ENCODE measurements at regions not wholly inside any gene's neighbourhood (a gene's known extent, or its start where the extent isn't known, plus 50 kb on each side); places are given as distances from the start of the nearest gene placed in this dataset.

- H3K27me3 ChIP-seq (ENCODE audit: low read depth), result peaks cover 76% of the 10 kb centered on the region
- H3K4me3 ChIP-seq, result no peak overlapping the region
- H3K4me1 ChIP-seq, result no peaks in the 10 kb centered on the region
- H3K27ac ChIP-seq (replicated peaks), result no peak overlapping the region
- no peaks in the 10 kb centered on the region for H3K9me3 ChIP-seq (replicated peaks)
- intact Hi-C loops (cut with micrococcal nuclease), result no loop called here
- no peak for DNase-seq
- TF ChIP-seq CTCF (IDR thresholded peaks at IDR 0.05; ENCODE audit: borderline replicate concordance), result no peak
- H3K36me3 ChIP-seq, result no peaks in the 10 kb centered on the region
Observed at GRCh38 chr12:130063866-130064265, 98.4 kb upstream of the FZD10 start.

GRCh38 chr12:130064999-130065398, 97.3 kb upstream of the FZD10 start:
- intact Hi-C loops (cut with micrococcal nuclease), result no loop called here
- Histone ChIP-seq H3K36me3 (no peaks in the 10 kb centered on the region), H3K4me3 (no peak overlapping the region), H3K27me3 (ENCODE audit: low read depth) (peaks cover 65% of the 10 kb centered on the region), H3K9me3 (replicated peaks) (no peaks in the 10 kb centered on the region), H3K27ac (replicated peaks) (no peak overlapping the region), H3K4me1 (no peaks in the 10 kb centered on the region)
- no peak for TF ChIP-seq CTCF (IDR thresholded peaks at IDR 0.05; ENCODE audit: borderline replicate concordance)
- no peak for DNase-seq

DNA sequence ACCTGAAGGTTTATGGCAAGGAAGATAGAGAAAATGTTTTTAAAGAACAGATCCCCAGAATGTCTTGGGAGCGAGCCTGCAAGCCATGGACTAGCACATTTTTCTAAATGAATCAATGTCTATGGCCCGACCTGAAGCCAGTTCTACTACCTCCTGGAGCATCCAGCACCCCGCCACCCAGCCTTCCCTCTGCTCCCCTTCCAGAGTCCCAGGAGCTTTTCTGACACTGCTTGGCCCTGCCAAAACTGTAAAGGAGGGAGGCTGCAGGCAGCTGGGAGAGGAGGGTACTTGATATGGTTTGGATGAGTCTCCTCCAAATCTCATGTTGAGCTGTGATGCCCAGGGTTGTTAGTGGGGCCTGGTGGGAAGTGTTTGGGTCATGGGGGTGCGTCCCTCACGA, 95.5 kb upstream of the FZD10 start:
- H3K4me1 ChIP-seq, result no peaks in the 10 kb centered on the region
- intact Hi-C loops (cut with micrococcal nuclease), result no loop called here
- no peaks in the 10 kb centered on the region for H3K36me3 ChIP-seq
- no peak overlapping the region for H3K27ac ChIP-seq (replicated peaks)
- peaks cover 54% of the 10 kb centered on the region for H3K27me3 ChIP-seq (ENCODE audit: low read depth)
- DNase-seq, result no peak
- TF ChIP-seq CTCF (IDR thresholded peaks at IDR 0.05; ENCODE audit: borderline replicate concordance), result no peak
- no peaks in the 10 kb centered on the region for H3K9me3 ChIP-seq (replicated peaks)
- no peak overlapping the region for H3K4me3 ChIP-seq

DNA sequence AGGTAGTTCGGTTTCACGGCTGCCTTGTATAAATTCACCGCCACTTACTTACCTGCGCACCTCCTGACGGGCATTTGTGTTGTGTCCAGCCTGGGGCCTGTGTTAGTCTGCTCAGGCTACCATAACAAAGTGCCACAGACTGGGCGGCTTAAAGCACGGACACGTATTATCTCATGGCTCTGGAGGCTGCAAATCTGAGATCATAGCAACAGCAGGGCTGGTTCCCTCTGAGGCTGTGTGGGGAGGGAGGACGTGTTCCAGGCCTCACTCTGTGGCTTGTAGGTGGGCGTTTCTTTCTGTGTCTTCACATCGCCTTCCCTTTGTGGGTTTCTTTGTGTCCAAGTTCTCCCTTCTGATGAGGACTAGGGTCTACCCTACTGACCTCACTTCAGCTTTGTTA, 93.5 kb upstream of the FZD10 start:
- no peak overlapping the region for H3K27ac ChIP-seq (replicated peaks)

DNA sequence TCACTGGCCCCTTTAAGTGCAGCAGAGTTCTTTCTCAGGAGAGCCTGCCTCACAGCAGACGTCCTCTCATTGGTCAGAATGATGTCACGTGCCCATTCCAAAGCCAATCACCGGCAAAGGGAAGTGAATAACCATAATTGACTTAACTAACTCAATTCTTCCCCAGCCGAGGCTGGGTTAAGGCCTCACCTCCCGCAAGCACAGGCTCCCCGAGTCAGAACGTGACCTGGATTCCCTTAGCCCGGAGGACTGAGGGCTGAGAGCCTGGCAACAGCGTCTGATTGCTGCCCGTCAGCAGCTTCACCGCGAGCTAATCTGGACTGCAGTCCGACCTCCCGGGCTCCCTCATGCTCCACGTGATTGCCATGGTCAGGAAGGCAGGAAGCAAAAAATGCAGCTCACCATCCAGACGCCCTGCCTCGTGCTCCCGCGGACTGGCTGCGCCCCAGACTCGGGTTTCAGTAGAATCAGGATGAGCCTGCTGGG, 92.1 kb upstream of the FZD10 start:
- Histone ChIP-seq H3K4me3 (peak overlapping the region; percentile 34), H3K36me3 (no peaks in the 10 kb centered on the region), H3K27ac (replicated peaks) (no peak overlapping the region), H3K4me1 (no peaks in the 10 kb centered on the region), H3K27me3 (ENCODE audit: low read depth) (peaks cover 58% of the 10 kb centered on the region), H3K9me3 (replicated peaks) (no peaks in the 10 kb centered on the region)
- no peak for TF ChIP-seq CTCF (IDR thresholded peaks at IDR 0.05; ENCODE audit: borderline replicate concordance)
- intact Hi-C loops (cut with micrococcal nuclease), result no loop called here
- DNase-seq, result no peak

More for the DNA sequence above, 93.5 kb upstream of the FZD10 start:
- Histone ChIP-seq H3K4me3 (no peak overlapping the region), H3K9me3 (replicated peaks) (no peaks in the 10 kb centered on the region), H3K36me3 (no peaks in the 10 kb centered on the region), H3K4me1 (no peaks in the 10 kb centered on the region), H3K27me3 (ENCODE audit: low read depth) (peaks cover 58% of the 10 kb centered on the region)
- intact Hi-C loops (cut with micrococcal nuclease), result no loop called here
- DNase-seq, result no peak
- no peak for TF ChIP-seq CTCF (IDR thresholded peaks at IDR 0.05; ENCODE audit: borderline replicate concordance)

GRCh38 chr12:130073721-130074120, 88.5 kb upstream of the FZD10 start:
- H3K27ac ChIP-seq (replicated peaks), result no peak overlapping the region
- no peak for TF ChIP-seq CTCF (IDR thresholded peaks at IDR 0.05; ENCODE audit: borderline replicate concordance)
- H3K9me3 ChIP-seq (replicated peaks), result peaks cover 19% of the 10 kb centered on the region
- no peak overlapping the region for H3K4me3 ChIP-seq
- no peaks in the 10 kb centered on the region for H3K4me1 ChIP-seq
- intact Hi-C loops (cut with micrococcal nuclease), result no loop called here
- DNase-seq, result no peak
- no peaks in the 10 kb centered on the region for H3K36me3 ChIP-seq
- peaks cover 59% of the 10 kb centered on the region for H3K27me3 ChIP-seq (ENCODE audit: low read depth)
